GM19455 (cell line): ENCODE measurements at regions not wholly inside any gene's neighbourhood (a gene's known extent, or its start where the extent isn't known, plus 50 kb on each side); places are given as distances from the start of the nearest gene placed in this dataset.
"Not testable (repeated sequence)": the region's sequence is repeated elsewhere in the genome, so short reads cannot be mapped to it uniquely, and the experiment has no call there.

ENCODE experiments used
- ATAC-seq: cut with Tn5 transposase; IDR thresholded peaks from one replicate; pipeline ENCODE4 v1.9.1; 2021; ENCODE audit not compliant: unreplicated experiment

DNA sequence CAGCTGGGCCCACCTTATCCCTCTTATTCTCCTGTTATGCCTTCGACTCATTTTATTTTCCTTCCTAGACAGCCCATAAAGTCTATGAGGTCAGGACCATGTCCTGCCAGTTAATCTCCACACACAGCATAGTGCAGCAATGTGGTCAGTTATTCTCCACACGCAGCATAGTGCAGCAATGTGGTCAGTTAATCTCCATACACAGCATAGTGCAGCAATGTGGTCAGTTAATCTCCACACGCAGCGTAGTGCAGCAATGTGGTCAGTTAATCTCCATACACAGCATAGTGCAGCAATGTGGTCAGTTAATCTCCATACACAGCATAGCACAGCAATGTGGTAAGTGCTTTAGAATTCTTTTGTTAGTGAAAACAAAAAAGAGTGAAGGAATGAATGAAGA lies 77.8 kb downstream of the TEX36 start:
- no peak for ATAC-seq

DNA sequence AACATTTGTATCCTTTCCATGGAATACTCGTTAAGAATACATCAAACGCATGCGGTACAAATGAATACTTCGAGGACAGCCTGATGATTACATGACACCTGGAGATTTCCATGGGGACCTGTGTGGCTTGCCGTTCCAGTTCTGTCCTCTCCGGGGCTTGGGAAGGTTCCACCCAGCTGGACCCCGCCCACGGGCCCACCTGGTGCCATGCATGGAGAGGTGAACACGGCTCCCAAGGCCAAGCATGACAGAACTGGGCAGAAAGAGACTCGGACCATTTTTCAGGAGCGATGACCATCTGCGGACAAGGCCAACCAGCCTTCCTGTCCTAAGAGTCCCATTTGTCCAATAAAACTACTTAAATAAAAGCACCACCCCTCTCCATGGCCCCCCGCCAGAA lies 80.1 kb downstream of the TEX36 start:
- no peak for ATAC-seq

DNA sequence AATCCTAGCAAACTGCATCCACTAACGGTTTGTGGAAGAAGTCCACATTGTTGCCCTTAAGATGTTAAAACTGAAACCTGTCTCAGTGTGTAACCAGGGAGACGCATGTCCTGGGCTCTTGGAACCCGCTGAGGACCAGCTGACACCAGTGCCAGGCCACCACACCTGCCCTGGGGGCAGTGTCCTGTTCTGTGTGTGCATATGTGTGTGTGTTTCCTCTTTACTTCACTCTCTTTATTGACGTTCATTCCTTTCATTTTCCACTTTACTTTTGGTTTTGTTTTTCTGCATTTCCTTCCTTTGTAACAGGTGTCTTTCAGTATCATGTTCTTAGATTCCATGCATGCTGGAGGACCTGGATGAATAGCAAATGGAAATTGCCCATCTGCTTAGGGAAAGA lies 83.8 kb downstream of the TEX36 start:
- no peak for ATAC-seq

DNA sequence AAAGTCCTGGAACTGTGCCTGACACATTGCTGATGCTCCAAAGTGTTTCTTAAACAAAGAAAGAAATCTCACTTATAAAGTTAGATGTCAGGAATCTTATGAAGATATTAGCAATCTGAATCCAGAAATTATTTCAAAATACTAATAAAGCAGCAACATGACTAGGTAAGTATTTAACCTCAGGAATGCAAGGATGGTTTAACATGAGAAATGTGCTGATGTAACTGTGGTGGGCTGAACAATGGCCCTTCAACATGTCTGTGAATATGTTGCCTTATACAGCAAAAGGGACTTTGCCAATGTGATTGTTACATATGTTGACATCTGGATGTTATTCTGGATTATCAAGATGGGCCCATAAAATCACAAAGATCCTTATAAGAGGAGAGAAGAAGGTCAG lies 87.1 kb downstream of the TEX36 start:
- ATAC-seq: no peak

DNA sequence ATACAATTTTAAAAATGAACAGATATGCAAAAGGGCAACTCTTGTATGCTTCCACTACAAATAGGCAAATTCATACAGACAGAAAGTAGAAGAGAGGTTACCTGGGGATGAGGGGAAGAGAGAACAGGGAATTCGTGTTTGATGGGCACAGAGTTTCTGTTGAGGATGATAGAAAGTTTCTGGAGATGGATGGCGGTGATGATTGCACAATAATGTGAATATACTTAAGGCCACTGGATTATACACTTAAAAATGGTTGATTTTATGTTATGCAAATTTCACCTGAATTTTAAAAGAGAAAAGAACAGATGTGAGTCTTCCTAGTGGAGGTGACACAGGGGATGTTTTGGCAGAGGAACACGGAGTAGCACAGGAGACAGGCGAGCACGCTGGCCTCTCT lies 89.3 kb downstream of the TEX36 start:
- no peak for ATAC-seq

GRCh38 chr10:125592897-125593296 lies 90.1 kb downstream of the TEX36 start:
- no peak for ATAC-seq

- ATAC-seq: no peak
These were observed 91.1 kb downstream of the TEX36 start for GRCh38 chr10:125591886-125592285.

- not testable (repeated sequence) for ATAC-seq
These were observed 94.2 kb downstream of the TEX36 start for GRCh38 chr10:125588738-125589137.

DNA sequence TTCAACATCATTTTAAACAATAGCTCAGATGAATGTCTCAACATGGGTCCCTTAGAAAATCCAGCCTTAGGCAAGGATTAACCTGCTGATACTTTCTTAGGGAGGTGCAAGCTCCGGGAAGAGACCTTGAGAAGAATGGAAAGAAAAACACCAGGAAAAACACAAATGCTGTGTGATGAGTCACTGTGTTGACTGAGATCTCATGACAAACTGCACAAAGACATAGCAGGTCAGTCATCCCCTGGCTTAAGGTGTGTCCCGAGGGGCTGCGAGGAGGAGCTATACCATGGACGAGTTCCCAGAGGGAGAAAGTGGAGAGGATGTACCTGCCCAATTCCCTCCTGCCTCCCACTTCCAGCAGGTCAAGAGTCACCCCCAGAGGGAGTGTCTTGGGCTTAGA lies 98.0 kb downstream of the TEX36 start:
- ATAC-seq: no peak

- no peak for ATAC-seq
These were observed 104.2 kb downstream of the TEX36 start for GRCh38 chr10:125578658-125579315.

GRCh38 chr10:125575843-125576242 lies 107.1 kb downstream of the TEX36 start:
- no peak for ATAC-seq

GRCh38 chr10:125568156-125568555 lies 114.8 kb downstream of the TEX36 start:
- ATAC-seq: no peak

DNA sequence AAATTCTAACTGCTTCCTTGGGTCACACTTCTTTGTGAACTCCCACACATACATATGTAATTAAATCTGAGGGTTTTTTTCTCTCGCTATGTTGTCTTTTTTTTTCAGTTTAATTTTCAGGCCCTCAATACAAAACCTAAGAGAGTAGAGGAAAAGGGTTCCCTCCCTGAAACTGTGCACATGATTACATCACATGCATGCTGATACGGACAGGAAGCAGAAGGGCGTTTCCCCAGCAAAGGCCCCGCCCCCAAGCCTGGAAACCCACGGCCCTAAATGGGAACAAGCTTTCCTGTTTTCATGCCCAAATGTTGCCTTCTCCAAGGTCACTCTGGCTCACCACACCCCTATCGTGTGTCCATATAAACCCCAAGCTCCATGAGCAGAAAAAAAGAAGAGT lies 115.4 kb downstream of the TEX36 start:
- no peak for ATAC-seq

- ATAC-seq: no peak
These were observed 117.9 kb downstream of the TEX36 start for GRCh38 chr10:125565046-125565445.

DNA sequence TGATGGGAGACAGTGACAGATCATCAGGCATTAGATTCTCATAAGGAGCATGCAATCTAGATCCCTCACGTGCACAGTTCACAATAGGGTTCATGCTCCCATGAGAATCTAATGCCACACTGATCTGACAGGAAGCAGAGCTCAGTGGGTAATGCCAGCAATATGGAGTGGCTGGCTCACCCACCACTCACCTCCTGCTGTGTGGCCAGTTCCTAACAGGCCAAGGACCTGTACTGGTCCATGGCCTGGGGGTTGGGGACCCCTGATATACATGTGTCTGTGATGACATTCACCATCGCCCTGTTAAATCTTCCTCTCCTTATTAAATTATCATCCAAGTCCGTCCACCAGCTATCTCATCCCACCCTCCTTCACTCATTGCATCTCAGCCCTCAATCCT lies 118.4 kb downstream of the TEX36 start:
- no peak for ATAC-seq

GRCh38 chr10:125562737-125563136 lies 120.2 kb downstream of the TEX36 start:
- ATAC-seq: no peak

DNA sequence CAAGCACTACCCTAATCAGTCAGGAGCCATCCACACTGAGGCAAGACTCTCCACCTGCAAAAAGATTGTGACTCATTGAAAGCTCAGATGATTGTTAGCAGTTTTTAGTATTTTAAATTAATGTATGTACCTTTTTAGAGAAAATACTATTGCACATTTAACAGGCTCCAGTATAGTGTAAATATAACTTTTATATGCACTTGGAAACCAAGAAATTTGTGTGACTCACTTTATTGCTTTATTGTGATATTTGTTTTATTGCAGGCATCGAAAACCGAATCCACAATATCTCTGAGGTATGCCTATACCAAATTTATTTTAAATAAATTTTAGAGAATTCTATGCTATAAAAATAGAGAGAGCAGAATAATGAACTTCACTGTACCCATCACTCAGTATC lies 122.0 kb downstream of the TEX36 start:
- ATAC-seq: no peak

DNA sequence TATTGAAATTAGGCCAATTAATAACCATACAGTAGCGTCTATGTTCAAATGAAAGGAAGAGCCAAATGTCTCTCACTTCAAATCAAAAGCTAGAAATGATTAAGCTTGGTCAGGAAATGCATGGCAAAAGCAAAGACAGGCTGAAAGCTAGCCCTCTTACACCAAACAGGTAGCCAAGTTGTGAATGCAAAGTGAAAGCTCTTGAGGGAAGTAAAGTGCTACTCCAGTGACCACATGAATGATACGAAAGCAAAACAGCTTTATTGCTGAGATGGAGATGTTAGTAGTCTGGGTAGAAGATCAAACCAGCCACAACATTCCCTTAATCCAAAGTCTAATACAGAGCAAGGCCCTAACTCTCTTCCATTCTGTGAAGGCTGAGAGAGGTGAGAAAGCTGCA lies 123.8 kb downstream of the TEX36 start:
- ATAC-seq: no peak

GRCh38 chr10:125557801-125558505 lies 125.0 kb downstream of the TEX36 start:
- no peak for ATAC-seq

GRCh38 chr10:125557311-125557710 lies 125.7 kb downstream of the TEX36 start:
- ATAC-seq: no peak

DNA sequence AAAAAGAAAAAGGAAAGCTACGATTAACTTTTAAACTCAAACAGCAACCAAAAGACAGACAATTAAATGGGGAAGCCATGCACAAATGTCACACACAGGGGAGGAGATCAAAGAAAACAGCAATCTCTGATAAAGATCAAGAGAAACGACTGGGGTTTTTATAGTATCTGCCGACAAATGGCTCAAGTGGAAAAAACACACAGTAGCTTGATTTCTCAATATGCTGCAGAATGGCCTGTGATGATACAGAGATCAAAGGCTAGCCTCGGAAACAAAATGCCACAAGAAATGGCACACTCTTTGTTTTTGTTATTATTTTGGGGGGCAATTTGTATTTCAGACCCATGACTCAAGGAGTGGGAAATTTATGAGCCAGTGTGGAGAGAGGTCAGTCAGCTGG lies 126.1 kb downstream of the TEX36 start:
- ATAC-seq: no peak

DNA sequence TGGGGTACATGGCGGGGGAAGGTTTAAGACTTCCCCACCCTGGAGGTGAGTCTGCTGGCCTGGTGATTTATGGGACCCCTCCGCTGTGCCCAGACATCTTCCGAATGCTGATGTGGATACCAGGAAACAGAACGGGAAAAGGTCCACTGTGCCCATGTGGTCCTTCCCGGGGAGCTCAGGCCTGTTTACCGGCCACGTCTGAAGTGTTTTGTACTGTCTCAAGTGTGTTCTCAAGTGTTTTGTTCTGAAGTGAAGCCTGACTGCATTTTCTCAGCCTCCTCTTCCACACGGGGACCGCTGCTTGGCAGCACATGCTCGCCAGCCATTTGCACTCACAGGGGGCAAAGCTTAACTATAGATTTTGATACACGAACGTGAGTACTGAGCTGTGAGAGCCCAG lies 127.2 kb downstream of the TEX36 start:
- ATAC-seq: no peak

DNA sequence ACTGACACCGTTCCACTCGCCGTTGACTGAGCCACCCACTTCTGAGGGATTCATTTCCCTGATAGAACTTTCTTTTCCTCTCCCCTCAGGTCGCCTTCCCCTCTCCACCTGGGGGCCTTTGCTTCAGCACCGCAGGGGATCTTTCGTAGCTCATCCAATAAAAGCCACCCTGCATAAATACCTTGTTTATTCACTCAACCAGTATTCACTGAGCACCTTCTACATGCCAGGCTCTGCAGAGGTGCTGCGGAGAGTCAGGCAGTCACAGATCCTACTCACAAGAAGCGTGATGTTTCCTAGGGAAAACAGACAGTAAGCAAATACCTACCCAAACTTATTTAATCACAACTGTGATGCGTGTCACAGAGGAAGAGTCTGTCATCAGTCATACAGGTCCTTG lies 127.7 kb downstream of the TEX36 start:
- ATAC-seq: no peak
